Sciatic nerve (tissue), 2 donors: ENCODE measurements at regions not wholly inside any gene's neighbourhood (a gene's known extent, or its start where the extent isn't known, plus 50 kb on each side); places are given as distances from the start of the nearest gene placed in this dataset.

Experiments used
- ATAC-seq: fragments of 200-7000 bp; cut with Tn5 transposase; one replicate; pipeline ENCODE4 v1.9.1; 2020; ENCODE audit warnings: mild to moderate bottlenecking, moderate library complexity
- DNase-seq: peaks from one replicate; pipeline ENCODE4 v3.0.0-alpha.2; 2020; ENCODE audit warnings: low spot score
- intact Hi-C: fragments of 100-400 bp; cut with DNase I; formaldehyde crosslinking; loops from one replicate; pipeline ENCODE4 v1.14.2; 2022
- donor health status: DM: no; HTN: no; CAD: no.
- donor health status: DM: no; HTN: no; CAD: no.

- DNase-seq = no peak
- intact Hi-C loops = no loop called here
- peak; percentile 67 for ATAC-seq
Measured at GRCh38 chr5:43973318-43973717, 370.3 kb downstream of the NNT start.

GRCh38 chr5:43967165-43967564, 364.2 kb downstream of the NNT start:
- DNase-seq (no peak), ATAC-seq (peak; percentile 42)
- intact Hi-C loops = no loop called here

DNA sequence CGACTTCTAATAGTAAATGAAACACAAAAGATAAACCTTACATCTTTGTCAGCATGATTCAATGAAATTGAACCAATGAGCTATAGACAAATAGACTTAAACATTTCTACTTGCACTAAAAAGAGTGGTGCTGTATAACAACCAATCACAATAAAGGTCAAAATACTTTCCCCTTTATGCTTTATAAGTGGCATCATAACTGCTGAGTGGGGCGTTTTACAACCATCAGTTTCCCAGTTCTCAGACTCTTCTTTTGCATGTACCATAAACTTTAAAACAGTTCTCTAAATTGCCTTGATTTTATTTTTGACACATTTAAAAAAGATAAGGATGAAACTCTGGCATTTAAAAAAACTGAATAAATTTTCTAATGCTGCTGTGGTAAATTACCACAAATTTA, 356.2 kb downstream of the NNT start:
- DNase-seq (no peak), ATAC-seq (no peak)
- intact Hi-C loops = no loop called here

DNA sequence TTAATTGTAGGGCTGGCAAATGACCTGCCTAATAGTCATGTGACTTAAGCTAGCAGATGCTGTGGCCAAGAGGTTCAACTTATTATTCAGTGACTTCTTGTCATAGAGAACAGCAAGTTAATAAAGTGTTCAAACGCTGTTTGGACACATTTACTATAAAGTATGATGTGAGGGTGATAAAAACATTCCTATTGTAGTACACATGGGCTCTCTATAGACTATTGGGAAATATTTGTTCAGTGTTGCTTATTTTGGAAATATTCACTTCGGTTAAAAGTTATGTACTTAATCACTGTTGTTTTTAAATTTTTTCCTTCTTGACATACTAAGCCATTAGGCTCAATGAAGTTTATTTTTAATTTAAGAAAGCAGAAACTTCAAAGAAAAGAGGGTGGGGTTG, 345.0 kb downstream of the NNT start:
- no peak for DNase-seq
- peak; percentile 84 for ATAC-seq
- intact Hi-C loops = no loop called here

GRCh38 chr5:43941806-43942205, 338.8 kb downstream of the NNT start:
- intact Hi-C loops = no loop called here
- ATAC-seq = peak; percentile 50
- DNase-seq = no peak

GRCh38 chr5:43940562-43940961, 337.6 kb downstream of the NNT start:
- ATAC-seq (no peak), DNase-seq (no peak)
- intact Hi-C loops = no loop called here

- ATAC-seq = no peak
- intact Hi-C loops = no loop called here
- no peak for DNase-seq
Measured at GRCh38 chr5:43926923-43927322, 323.9 kb downstream of the NNT start.

- DNase-seq (no peak), ATAC-seq (no peak)
- intact Hi-C loops = no loop called here
Measured at GRCh38 chr5:43920422-43920821, 317.4 kb downstream of the NNT start.

DNA sequence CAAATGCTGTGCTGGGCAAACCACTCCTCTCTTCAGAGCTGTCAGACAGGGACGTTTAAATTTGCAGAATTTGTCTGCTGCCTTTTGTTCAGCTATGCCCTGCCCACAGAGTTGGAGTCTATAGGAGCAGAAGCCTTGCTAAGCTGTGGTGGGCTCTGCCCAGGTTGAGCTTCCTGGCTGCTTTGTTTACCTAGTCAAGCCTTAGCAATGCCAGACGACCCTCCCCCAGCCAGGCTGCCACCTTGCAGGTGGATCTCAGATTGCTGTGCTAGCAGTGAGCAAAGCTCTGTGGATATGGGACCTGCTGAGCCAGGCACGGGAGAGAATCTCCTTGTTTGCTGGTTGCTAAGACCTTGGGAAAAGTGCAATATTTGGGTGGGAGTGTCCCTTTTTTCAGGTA, 314.9 kb downstream of the NNT start:
- no peak for DNase-seq
- intact Hi-C loops = no loop called here
- no peak for ATAC-seq

GRCh38 chr5:43903129-43903528, 300.1 kb downstream of the NNT start:
- DNase-seq (no peak), ATAC-seq (no peak)
- intact Hi-C loops = no loop called here

DNA sequence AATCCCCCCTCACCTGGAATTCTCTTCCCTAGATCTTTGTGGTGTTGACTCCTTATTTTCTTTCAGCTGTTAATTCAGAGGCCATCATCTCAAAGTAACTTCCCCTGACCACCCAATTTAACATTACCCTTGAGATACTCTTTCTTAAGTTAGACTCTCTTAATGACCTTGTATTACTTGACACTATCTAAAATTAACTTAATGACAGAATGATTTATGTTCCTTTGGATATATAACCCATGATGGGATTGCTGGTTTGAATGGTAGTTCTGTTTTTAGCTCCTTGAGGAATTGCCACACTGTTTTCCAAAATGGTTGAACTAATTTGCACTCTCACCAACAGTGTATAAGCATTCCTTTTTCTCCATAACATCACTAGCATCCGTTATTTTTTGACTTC, 298.0 kb downstream of the NNT start:
- no peak for ATAC-seq
- intact Hi-C loops = no loop called here
- no peak for DNase-seq

DNA sequence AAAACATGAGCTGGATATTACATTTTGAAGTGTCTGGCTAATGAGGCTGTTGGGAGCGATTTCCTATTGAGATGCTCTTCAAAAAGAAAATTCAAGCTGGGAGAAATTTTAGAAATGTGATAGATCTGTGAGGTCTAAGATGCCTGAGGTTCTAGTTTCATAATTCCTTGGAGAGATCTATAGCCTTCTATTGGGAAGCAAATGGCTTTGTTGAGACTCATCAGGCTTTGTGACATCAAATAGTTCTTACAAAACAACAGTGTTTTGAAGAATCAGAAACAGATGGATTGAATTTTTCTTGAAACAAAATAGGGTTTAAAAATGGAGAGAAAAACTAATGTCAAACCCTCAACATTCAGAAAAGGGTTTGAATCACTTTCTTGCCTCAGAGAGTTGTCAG, 292.9 kb downstream of the NNT start:
- intact Hi-C loops = no loop called here
- ATAC-seq (no peak), DNase-seq (no peak)

DNA sequence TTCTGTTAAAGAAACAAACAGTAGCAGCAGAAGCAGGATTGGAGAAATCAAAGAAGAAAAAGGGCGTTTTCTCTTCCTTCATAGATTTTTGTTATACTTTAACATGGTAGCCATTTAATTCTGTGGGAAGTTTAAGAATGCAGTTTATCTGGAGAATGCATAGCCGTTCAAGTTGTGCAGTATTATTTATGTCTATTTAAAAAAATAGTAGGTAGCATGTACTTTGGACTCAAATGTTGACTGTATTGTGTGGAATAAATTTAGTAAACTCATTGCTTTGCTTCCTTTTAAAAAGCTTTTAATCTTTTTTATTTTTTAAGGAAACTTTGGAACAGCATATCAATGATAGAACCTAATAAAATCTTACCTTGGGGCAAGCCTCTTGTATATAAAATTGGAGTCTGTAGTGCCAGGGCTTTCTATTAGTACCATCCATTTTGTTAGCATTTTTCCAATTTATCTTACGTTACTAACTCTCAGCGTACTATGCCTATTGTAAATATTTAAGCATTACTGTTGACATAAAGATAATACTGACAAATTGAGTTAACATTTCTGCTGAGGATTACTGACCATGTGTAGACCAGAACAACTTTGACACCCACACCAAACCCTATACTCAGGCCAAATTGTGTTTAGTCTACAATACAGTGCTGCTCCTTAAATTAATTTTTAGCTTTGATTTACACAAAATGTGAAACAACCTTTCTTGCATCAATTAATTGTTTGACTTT, 291.1 kb downstream of the NNT start:
- ATAC-seq (no peak), DNase-seq (no peak)
- intact Hi-C loops = no loop called here

DNA sequence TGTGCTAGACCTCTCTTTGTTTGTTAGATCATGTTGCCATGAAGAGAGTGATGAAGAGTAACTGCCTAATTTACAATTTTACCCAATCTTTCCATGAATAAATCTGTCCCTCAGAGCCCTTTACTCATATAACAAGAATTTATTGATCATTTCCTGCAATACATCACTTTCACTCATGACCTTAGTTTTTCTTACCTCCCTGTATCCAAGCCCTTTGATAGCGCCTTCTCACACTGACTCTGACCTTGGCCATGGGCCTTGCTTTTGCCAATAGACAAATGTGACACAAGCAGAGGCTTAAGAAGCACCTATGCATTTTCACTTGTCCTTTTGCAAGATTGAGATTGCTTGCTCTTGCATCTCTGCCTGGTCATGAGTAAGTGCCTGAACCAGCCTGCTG, 288.1 kb downstream of the NNT start:
- peak; percentile 62 for ATAC-seq
- DNase-seq = no peak
- intact Hi-C loops = no loop called here

- intact Hi-C loops = no loop called here
- ATAC-seq = no peak
- no peak for DNase-seq
Measured at GRCh38 chr5:43889233-43889632, 286.3 kb downstream of the NNT start.

DNA sequence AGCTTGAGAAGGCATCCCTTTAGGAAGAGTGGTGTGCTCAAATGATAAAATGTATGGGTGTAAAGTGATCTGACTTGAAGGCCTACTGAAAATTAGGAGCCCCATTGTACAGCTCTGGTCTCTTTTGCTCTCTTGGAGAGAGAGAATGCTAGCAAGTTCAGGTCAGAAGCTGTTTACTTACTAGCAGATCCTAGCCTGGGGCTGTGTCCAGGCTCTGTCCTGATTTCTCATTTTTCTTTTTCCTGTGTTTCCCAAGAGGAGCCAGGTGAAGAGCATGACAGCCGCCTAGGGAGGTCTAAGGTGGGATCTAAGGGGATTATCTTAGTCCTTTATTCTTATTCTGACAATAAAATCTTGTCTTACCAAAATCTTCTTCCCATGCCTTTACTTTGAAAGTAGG, 272.8 kb downstream of the NNT start:
- intact Hi-C loops = no loop called here
- DNase-seq (no peak), ATAC-seq (no peak)

- intact Hi-C loops = no loop called here
- DNase-seq (no peak), ATAC-seq (no peak)
Measured at GRCh38 chr5:43874772-43875171, 271.8 kb downstream of the NNT start.

GRCh38 chr5:43873791-43874190, 270.8 kb downstream of the NNT start:
- ATAC-seq = no peak
- DNase-seq = no peak
- intact Hi-C loops = no loop called here

DNA sequence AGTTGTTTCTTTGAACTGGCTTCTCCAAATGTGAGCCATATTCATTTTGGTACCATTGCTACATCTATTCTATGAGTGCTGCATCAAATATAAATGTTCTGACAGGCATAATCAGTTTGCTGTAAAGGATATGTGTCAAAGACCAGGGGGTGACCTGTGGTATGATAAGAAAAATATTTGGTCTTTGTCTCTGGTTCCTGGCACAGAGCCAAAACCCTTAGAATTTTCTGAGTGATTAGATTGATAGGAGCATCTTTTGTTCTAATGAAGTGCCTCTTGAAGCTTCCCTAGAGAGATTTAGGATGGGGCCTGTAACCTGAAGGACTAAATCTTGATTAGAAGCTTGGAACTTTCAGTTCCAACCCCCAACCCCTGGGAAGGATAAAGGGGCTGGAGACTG, 256.3 kb downstream of the NNT start:
- ATAC-seq (no peak), DNase-seq (no peak)
- intact Hi-C loops = no loop called here

DNA sequence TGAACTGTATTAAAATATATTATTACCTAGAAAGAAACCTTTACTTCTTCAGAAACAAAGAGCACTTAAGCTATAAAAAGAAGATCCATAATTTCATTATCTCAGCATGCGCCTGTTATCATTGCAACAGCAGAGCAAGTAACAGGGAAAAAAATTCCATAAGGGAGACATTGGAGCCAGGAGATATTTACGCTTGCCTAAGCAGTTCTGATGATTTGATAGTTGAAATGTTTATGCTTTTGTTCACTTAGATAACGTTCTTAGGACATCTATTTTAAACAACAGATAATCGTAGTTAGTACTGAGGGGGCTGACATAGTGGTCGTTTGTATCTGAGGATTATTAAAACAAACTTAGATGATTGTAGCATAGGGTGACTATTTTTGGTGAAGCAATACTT, 252.5 kb downstream of the NNT start:
- ATAC-seq (no peak), DNase-seq (no peak)
- intact Hi-C loops = no loop called here

GRCh38 chr5:43854697-43855292, 251.8 kb downstream of the NNT start:
- DNase-seq (no peak), ATAC-seq (no peak)
- intact Hi-C loops = no loop called here
